ENCODE measurements at regions not wholly inside any gene's neighbourhood (a gene's known extent, or its start where the extent isn't known, plus 50 kb on each side); places are given as distances from the start of the nearest gene placed in this dataset.

DNA sequence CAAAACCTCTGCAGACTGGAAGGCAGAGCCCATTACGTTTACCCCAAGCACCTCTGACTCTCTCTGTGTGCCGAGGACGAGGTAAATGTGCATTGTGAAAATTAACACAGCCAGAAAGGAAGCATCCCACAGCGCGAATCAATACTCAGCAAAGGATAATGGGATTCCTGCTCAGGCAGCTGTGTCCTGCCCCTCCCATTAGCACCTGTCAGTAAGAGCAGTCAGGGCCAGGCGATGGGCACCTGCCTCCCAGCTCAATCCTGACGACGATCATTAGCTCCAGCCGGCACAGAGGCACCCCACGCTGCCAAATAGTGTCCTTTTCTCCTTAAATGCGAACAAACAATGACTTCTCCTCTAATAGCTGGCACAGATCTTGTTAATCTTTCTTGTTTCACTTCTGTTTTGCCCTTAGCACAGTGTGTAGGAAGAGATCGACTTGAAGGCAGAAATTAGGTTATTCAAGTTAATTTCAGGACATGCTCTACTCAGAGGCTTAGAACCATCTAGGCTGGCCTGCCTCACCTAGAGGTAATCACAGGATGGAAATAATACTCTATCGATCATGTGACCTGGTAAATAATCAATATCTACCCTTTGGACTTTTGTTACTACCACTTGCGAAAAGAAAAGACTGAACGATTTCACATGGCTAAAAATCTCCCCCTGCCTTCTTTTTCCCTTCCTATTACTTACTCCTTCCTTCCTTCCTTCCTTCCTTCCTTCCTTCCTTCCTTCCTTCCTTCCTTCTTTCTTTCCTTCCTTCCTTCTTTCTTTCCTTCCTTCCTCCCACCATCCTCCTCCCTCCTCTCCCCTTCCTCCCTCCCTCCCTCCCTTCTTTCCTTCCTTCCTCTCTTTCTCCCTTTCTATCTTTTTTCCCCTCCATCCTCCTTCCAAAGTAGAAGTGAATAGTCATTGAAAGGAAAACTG, 487.9 kb upstream of the ID2 start:
- TF ChIP-seq, protein P1, sequence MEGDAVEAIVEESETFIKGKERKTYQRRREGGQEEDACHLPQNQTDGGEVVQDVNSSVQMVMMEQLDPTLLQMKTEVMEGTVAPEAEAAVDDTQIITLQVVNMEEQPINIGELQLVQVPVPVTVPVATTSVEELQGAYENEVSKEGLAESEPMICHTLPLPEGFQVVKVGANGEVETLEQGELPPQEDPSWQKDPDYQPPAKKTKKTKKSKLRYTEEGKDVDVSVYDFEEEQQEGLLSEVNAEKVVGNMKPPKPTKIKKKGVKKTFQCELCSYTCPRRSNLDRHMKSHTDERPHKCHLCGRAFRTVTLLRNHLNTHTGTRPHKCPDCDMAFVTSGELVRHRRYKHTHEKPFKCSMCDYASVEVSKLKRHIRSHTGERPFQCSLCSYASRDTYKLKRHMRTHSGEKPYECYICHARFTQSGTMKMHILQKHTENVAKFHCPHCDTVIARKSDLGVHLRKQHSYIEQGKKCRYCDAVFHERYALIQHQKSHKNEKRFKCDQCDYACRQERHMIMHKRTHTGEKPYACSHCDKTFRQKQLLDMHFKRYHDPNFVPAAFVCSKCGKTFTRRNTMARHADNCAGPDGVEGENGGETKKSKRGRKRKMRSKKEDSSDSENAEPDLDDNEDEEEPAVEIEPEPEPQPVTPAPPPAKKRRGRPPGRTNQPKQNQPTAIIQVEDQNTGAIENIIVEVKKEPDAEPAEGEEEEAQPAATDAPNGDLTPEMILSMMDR (IDR thresholded peaks at IDR 0.05; ENCODE audit: insufficient read depth, low read length, missing control alignments) = no peak
- no peak overlapping the region for H3K4me3 ChIP-seq (ENCODE audit: low read depth, low read length)
- POLR2A ChIA-PET = no interaction called here
- CTCF ChIA-PET = no interaction called here
- DNase-seq (ENCODE audit: low read depth, low spot score) = no peak

DNA sequence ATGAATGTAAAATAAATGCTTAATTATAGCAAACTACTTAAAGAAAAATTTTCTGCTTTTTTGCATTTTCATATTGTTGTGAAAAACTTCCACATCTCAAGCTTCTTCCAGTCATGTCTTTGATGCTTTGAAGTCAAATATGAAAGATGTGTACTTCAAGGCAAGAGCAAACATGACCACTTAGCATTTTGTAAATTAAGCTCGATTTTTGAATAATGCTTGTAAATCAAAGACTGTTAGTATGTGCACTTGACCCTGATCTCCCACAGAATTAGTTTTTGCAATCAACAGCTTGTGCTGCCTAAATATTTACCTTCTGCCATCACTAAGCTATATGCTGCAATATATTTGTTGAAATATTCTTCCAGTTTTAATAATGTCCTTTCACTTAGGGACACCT, 486.1 kb upstream of the ID2 start:
- H3K4me3 ChIP-seq (ENCODE audit: low read depth, low read length) = no peak overlapping the region
- ChIA-PET CTCF (interaction anchor here (1.3 kb wide), 1 partner anchor 15 kb away, joined by 4 read pairs; no protein-coding TSS in a partner anchor), POLR2A (interaction anchor here (2.0 kb wide), 1 partner anchor 486 kb away, joined by 9 read pairs; the partner anchor contains the start of gene ID2)

DNA sequence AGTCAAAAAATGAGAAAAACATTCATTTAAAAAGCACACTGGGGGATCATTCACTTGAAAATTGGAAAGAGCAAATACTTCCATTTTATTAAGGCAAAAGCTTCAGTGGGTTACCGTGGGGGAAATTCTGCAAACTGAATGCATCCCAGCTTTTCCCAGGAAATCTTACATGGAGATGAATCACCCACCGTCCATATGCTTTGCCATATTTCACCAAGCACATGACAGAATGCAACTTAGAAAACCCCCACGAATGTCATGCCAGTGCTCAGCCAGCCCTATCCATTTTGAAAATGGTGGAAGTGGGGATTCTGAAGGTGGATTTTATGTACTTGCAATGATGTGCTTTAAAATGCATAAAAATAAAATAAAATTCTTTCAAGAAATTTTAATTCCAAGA, 485.5 kb upstream of the ID2 start:
- ChIA-PET CTCF (interaction anchor here (1.3 kb wide), 1 partner anchor 15 kb away, joined by 4 read pairs; no protein-coding TSS in a partner anchor), POLR2A (interaction anchor here (2.0 kb wide), 1 partner anchor 486 kb away, joined by 9 read pairs; the partner anchor contains the start of gene ID2)
- no peak for DNase-seq (ENCODE audit: low read depth, low spot score)
- TF ChIP-seq, protein P1 (IDR thresholded peaks at IDR 0.05; ENCODE audit: insufficient read depth, low read length, missing control alignments) = no peak
- H3K4me3 ChIP-seq (ENCODE audit: low read depth, low read length) = no peak overlapping the region

More for the DNA sequence above, 486.1 kb upstream of the ID2 start:
- TF ChIP-seq, protein P1 (IDR thresholded peaks at IDR 0.05; ENCODE audit: insufficient read depth, low read length, missing control alignments) = no peak
- DNase-seq (ENCODE audit: low read depth, low spot score) = no peak

DNA sequence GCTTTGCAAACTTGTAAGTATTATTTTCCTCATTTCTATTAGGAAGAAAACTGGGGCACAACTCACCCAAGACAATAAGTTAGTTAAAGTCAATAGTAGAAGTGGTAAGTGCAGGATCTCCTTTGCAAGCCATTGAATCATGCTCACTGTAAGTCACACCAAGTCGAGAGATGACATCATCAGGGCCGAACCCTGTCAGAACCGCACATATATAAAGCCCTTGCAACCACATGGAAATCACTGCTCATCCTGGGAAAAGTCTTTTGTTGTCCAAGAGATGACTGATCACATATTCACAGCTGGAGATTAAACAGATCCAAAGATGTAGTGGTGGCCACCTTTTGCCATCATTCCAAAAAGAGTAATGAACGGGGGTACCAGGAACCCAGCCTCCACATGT, 484.8 kb upstream of the ID2 start:
- H3K4me3 ChIP-seq (ENCODE audit: low read depth, low read length) = no peak overlapping the region
- no peak for DNase-seq (ENCODE audit: low read depth, low spot score)
- CTCF ChIA-PET = interaction anchor here (1.3 kb wide), 1 partner anchor 14 kb away, joined by 4 read pairs; no protein-coding TSS in a partner anchor
- TF ChIP-seq, protein P1 (IDR thresholded peaks at IDR 0.05; ENCODE audit: insufficient read depth, low read length, missing control alignments) = no peak
- POLR2A ChIA-PET = interaction anchor here (2.0 kb wide), 1 partner anchor 485 kb away, joined by 9 read pairs; the partner anchor contains the start of gene ID2

DNA sequence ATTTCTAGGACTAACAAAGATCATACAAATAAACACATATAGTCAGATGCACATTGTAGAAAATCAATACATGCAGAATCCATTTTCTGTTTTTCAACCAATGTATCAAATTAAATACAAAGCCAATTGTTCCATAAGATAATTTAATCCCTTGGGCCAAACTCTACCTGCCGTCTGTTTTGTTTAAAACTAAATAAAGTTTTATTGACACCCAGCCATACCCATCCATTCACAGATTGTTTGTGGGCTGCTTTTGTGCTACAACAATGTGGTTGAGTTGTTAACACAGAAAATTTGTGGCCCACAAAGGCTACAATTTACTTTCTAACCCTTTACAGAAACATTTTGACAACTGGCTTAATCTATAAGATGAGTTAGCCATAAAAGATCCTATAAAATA, 484.0 kb upstream of the ID2 start:
- CTCF ChIA-PET = no interaction called here
- POLR2A ChIA-PET = interaction anchor here (2.0 kb wide), 1 partner anchor 484 kb away, joined by 9 read pairs; the partner anchor contains the start of gene ID2
- no peak overlapping the region for H3K4me3 ChIP-seq (ENCODE audit: low read depth, low read length)
- TF ChIP-seq, protein P1 (IDR thresholded peaks at IDR 0.05; ENCODE audit: insufficient read depth, low read length, missing control alignments) = no peak
- DNase-seq (ENCODE audit: low read depth, low spot score) = no peak

DNA sequence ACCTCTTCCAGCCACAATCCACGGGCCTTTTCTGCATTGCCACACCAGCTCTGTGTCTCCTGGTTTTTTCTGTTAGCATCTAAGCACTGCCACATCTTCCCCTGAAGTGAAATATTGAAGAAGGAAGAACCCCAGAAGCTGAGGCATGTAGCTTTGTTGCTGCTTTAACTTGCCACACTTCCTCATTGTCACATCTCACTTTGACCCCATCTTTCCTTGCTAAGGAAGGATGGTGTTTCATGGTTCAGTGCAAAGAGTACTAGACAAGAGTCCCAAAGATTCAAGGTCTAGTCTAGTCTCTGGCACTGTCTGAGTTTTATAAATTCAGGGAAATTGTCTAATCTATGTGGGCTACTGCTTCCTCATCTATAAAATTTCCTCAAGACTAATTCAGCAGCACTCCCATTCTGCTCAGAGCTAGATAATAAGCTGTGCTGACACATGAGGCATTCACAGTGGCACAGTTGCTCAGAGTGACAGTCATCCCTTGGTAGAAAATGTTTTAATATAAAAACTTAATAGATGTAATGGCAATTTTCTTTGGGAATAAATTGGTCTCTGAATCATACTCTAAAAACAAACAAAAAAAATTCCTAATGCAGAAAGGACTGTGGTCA, 483.0 kb upstream of the ID2 start:
- ChIA-PET CTCF (no interaction called here), POLR2A (no interaction called here)
- DNase-seq (ENCODE audit: low read depth, low spot score) = no peak
- H3K4me3 ChIP-seq (ENCODE audit: low read depth, low read length) = no peak overlapping the region
- TF ChIP-seq, protein P1 (IDR thresholded peaks at IDR 0.05; ENCODE audit: insufficient read depth, low read length, missing control alignments) = no peak
